Activated naive CD4-positive, alpha-beta T cell treated with anti-CD3 and anti-CD28 coated beads, Interleukin-2, amount 10 ng/mL, durations not matched to agents 7 days and 5 days (primary cell): ENCODE measurements at regions not wholly inside any gene's neighbourhood (a gene's known extent, or its start where the extent isn't known, plus 50 kb on each side); places are given as distances from the start of the nearest gene placed in this dataset.

Source experiments
- CTCF ChIA-PET: fragments of 350-600 bp; sonication (Branson Sonifier 250); formaldehyde crosslinking; loops from one replicate; lab custom pipeline; 2021; ENCODE audit warnings: antibody characterized with exemption; lab: Charles Lee
- DNase-seq: peaks from one replicate; pipeline ENCODE4 v3.0.0-alpha.2; 2020
- H3K27ac Mint-ChIP-seq: one replicate; pipeline ENCODE4 v1.8.0; 2021; ENCODE audit warnings: mild to moderate bottlenecking, moderate library complexity, mixed read lengths
- H3K27me3 Mint-ChIP-seq: one replicate; pipeline ENCODE4 v1.8.0; 2021; ENCODE audit warnings: mild to moderate bottlenecking, mixed read lengths
- H3K36me3 Mint-ChIP-seq: one replicate; pipeline ENCODE4 v1.8.0; 2021; ENCODE audit warnings: mixed read lengths
- H3K4me1 Mint-ChIP-seq: one replicate; pipeline ENCODE4 v1.8.0; 2021; ENCODE audit warnings: mixed read lengths
- H3K4me3 Mint-ChIP-seq: one replicate; pipeline ENCODE4 v1.8.0; 2021; ENCODE audit warnings: mild to moderate bottlenecking, moderate library complexity, mixed read lengths
- H3K9me3 Mint-ChIP-seq: one replicate; pipeline ENCODE4 v1.8.0; 2021; ENCODE audit warnings: mixed read lengths

- Mint-ChIP-seq H3K4me1 (peaks cover 11% of the 10 kb centered on the region), H3K4me3 (no peak overlapping the region), H3K27ac (no peak overlapping the region), H3K9me3 (peaks cover 14% of the 10 kb centered on the region), H3K36me3 (no peaks in the 10 kb centered on the region), H3K27me3 (peaks cover 9% of the 10 kb centered on the region)
- CTCF ChIA-PET: no interaction called here
- no peak for DNase-seq
Observed at GRCh38 chr1:5348732-5349465, 643.3 kb downstream of the NPHP4 start.

GRCh38 chr1:5347726-5348125 lies 644.5 kb downstream of the NPHP4 start:
- CTCF ChIA-PET: no interaction called here
- no peak for DNase-seq
- Mint-ChIP-seq H3K27ac (no peak overlapping the region), H3K27me3 (peaks cover 14% of the 10 kb centered on the region), H3K4me3 (no peak overlapping the region), H3K4me1 (peaks cover 11% of the 10 kb centered on the region), H3K9me3 (peaks cover 14% of the 10 kb centered on the region), H3K36me3 (no peaks in the 10 kb centered on the region)

GRCh38 chr1:5345556-5345955 lies 646.7 kb downstream of the NPHP4 start:
- CTCF ChIA-PET: no interaction called here
- Mint-ChIP-seq H3K27ac (no peak overlapping the region), H3K4me3 (no peak overlapping the region), H3K27me3 (peaks cover 22% of the 10 kb centered on the region), H3K4me1 (peaks cover 15% of the 10 kb centered on the region), H3K36me3 (no peaks in the 10 kb centered on the region), H3K9me3 (peaks cover 14% of the 10 kb centered on the region)
- DNase-seq: no peak

GRCh38 chr1:5343256-5344020 lies 648.8 kb downstream of the NPHP4 start:
- no peak overlapping the region for H3K27ac Mint-ChIP-seq
- no peak overlapping the region for H3K4me3 Mint-ChIP-seq
- CTCF ChIA-PET: no interaction called here
- H3K27me3 Mint-ChIP-seq: peaks cover 14% of the 10 kb centered on the region
- H3K36me3 Mint-ChIP-seq: no peaks in the 10 kb centered on the region
- peaks cover 4% of the 10 kb centered on the region for H3K4me1 Mint-ChIP-seq
- no peak for DNase-seq
- peaks cover 4% of the 10 kb centered on the region for H3K9me3 Mint-ChIP-seq

GRCh38 chr1:5342830-5343229 lies 649.4 kb downstream of the NPHP4 start:
- CTCF ChIA-PET: no interaction called here
- Mint-ChIP-seq H3K4me1 (peaks cover 8% of the 10 kb centered on the region), H3K36me3 (no peaks in the 10 kb centered on the region), H3K27me3 (peaks cover 16% of the 10 kb centered on the region), H3K27ac (no peak overlapping the region), H3K9me3 (peaks cover 4% of the 10 kb centered on the region), H3K4me3 (no peak overlapping the region)
- DNase-seq: no peak

GRCh38 chr1:5342172-5342571 lies 650.1 kb downstream of the NPHP4 start:
- H3K4me1 Mint-ChIP-seq: peaks cover 14% of the 10 kb centered on the region
- H3K27me3 Mint-ChIP-seq: peaks cover 20% of the 10 kb centered on the region
- H3K4me3 Mint-ChIP-seq: no peak overlapping the region
- CTCF ChIA-PET: no interaction called here
- H3K27ac Mint-ChIP-seq: no peak overlapping the region
- H3K9me3 Mint-ChIP-seq: peaks cover 4% of the 10 kb centered on the region
- DNase-seq: no peak
- H3K36me3 Mint-ChIP-seq: no peaks in the 10 kb centered on the region

- peaks cover 14% of the 10 kb centered on the region for H3K4me1 Mint-ChIP-seq
- H3K27me3 Mint-ChIP-seq: peaks cover 20% of the 10 kb centered on the region
- no peak for DNase-seq
- no peak overlapping the region for H3K27ac Mint-ChIP-seq
- no peaks in the 10 kb centered on the region for H3K36me3 Mint-ChIP-seq
- H3K4me3 Mint-ChIP-seq: no peak overlapping the region
- H3K9me3 Mint-ChIP-seq: no peaks in the 10 kb centered on the region
- CTCF ChIA-PET: interaction anchor here (1.7 kb wide), 1 partner anchor 108 kb away, joined by 6 read pairs; no protein-coding TSS in a partner anchor
Observed at GRCh38 chr1:5341471-5341870, 650.8 kb downstream of the NPHP4 start.

- no peaks in the 10 kb centered on the region for H3K9me3 Mint-ChIP-seq
- CTCF ChIA-PET: interaction anchor here (0.6 to 1.7 kb wide), 2 partner anchors 108 to 831 kb away, joined by 3 to 6 read pairs; no protein-coding TSS in a partner anchor
Observed at GRCh38 chr1:5340560-5341130, 651.6 kb downstream of the NPHP4 start.

GRCh38 chr1:5338466-5338865 lies 653.8 kb downstream of the NPHP4 start:
- H3K9me3 Mint-ChIP-seq: peaks cover 3% of the 10 kb centered on the region
- CTCF ChIA-PET: no interaction called here
- H3K4me3 Mint-ChIP-seq: no peak overlapping the region
- H3K27ac Mint-ChIP-seq: no peak overlapping the region
- H3K4me1 Mint-ChIP-seq: peaks cover 14% of the 10 kb centered on the region
- no peaks in the 10 kb centered on the region for H3K36me3 Mint-ChIP-seq
- no peak for DNase-seq
- H3K27me3 Mint-ChIP-seq: peaks cover 20% of the 10 kb centered on the region

More at GRCh38 chr1:5340560-5341130, 651.6 kb downstream of the NPHP4 start:
- Mint-ChIP-seq H3K4me3 (no peak overlapping the region), H3K36me3 (no peaks in the 10 kb centered on the region), H3K27ac (no peak overlapping the region), H3K27me3 (peaks cover 20% of the 10 kb centered on the region), H3K4me1 (peaks cover 14% of the 10 kb centered on the region)
- no peak for DNase-seq

- no peak for DNase-seq
- no peak overlapping the region for H3K27ac Mint-ChIP-seq
- peaks cover 24% of the 10 kb centered on the region for H3K36me3 Mint-ChIP-seq
- H3K4me1 Mint-ChIP-seq: peaks cover 34% of the 10 kb centered on the region
- CTCF ChIA-PET: no interaction called here
- H3K9me3 Mint-ChIP-seq: peaks cover 28% of the 10 kb centered on the region
- H3K27me3 Mint-ChIP-seq: peaks cover 6% of the 10 kb centered on the region
- no peak overlapping the region for H3K4me3 Mint-ChIP-seq
Observed at GRCh38 chr1:5333291-5333690, 658.9 kb downstream of the NPHP4 start.

- Mint-ChIP-seq H3K27ac (no peak overlapping the region), H3K36me3 (peaks cover 40% of the 10 kb centered on the region), H3K27me3 (no peaks in the 10 kb centered on the region), H3K4me3 (no peak overlapping the region), H3K4me1 (peaks cover 31% of the 10 kb centered on the region), H3K9me3 (peaks cover 47% of the 10 kb centered on the region)
- DNase-seq: no peak
- CTCF ChIA-PET: no interaction called here
Observed at GRCh38 chr1:5331101-5331500, 661.1 kb downstream of the NPHP4 start.

- DNase-seq: no peak
- Mint-ChIP-seq H3K36me3 (peaks cover 41% of the 10 kb centered on the region), H3K9me3 (peaks cover 47% of the 10 kb centered on the region), H3K27me3 (no peaks in the 10 kb centered on the region), H3K4me3 (no peak overlapping the region), H3K27ac (peak overlapping the region; percentile 97), H3K4me1 (peaks cover 31% of the 10 kb centered on the region)
- CTCF ChIA-PET: no interaction called here
Observed at GRCh38 chr1:5329068-5329739, 663.0 kb downstream of the NPHP4 start.

GRCh38 chr1:5324883-5325282 lies 667.3 kb downstream of the NPHP4 start:
- H3K27ac Mint-ChIP-seq: no peak overlapping the region
- H3K27me3 Mint-ChIP-seq: peaks cover 4% of the 10 kb centered on the region
- CTCF ChIA-PET: no interaction called here
- H3K4me3 Mint-ChIP-seq: no peak overlapping the region
- no peak for DNase-seq
- H3K9me3 Mint-ChIP-seq: peaks cover 36% of the 10 kb centered on the region
- H3K36me3 Mint-ChIP-seq: peaks cover 34% of the 10 kb centered on the region
- peaks cover 23% of the 10 kb centered on the region for H3K4me1 Mint-ChIP-seq

GRCh38 chr1:5318143-5318816 lies 663.9 kb downstream of the AJAP1 start:
- DNase-seq: no peak
- no peak overlapping the region for H3K4me3 Mint-ChIP-seq
- peaks cover 19% of the 10 kb centered on the region for H3K27me3 Mint-ChIP-seq
- H3K27ac Mint-ChIP-seq: no peak overlapping the region
- no peaks in the 10 kb centered on the region for H3K4me1 Mint-ChIP-seq
- H3K9me3 Mint-ChIP-seq: peaks cover 3% of the 10 kb centered on the region
- H3K36me3 Mint-ChIP-seq: no peaks in the 10 kb centered on the region
- CTCF ChIA-PET: no interaction called here
